Hematopoietic multipotent progenitor cell treated with erythropoietin and hydrocortisone succinate and interleukin-3 and kit ligand, for 6 days (in vitro differentiated cells): ENCODE measurements at regions not wholly inside any gene's neighbourhood (a gene's known extent, or its start where the extent isn't known, plus 50 kb on each side); places are given as distances from the start of the nearest gene placed in this dataset.
A peak's percentile ranks its signal among the peaks of the same experiment; 100 is the strongest.
"Not testable (repeated sequence)": the region's sequence is repeated elsewhere in the genome, so short reads cannot be mapped to it uniquely, and the experiment has no call there.

Experiments used
- DNase-seq: peaks from one replicate; pipeline ENCODE4 v3.0.0-alpha.2; 2015

DNA sequence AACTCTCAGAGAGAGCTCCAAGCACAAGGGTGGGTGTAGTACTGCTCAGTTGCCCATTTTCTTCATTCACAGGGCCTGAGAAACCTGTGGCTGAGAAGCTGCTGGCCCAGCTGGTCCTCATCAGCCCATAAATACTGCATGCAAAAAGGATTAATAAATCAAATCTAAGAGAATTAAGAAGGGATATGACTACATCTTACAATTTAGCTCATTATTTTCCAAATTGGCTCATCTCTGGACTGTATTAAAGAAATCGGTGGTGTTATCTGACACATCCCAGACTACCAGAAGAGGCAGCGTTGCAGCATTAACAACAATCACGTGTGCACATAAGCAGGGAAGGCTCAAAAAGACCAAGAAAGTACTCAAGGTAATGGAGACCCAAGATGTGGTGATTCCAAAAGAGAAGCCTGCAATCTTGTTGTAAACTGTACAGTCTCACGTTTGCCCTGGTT is 90.7 kb downstream of the CD24 start:
- peak; percentile 44 for DNase-seq

DNA sequence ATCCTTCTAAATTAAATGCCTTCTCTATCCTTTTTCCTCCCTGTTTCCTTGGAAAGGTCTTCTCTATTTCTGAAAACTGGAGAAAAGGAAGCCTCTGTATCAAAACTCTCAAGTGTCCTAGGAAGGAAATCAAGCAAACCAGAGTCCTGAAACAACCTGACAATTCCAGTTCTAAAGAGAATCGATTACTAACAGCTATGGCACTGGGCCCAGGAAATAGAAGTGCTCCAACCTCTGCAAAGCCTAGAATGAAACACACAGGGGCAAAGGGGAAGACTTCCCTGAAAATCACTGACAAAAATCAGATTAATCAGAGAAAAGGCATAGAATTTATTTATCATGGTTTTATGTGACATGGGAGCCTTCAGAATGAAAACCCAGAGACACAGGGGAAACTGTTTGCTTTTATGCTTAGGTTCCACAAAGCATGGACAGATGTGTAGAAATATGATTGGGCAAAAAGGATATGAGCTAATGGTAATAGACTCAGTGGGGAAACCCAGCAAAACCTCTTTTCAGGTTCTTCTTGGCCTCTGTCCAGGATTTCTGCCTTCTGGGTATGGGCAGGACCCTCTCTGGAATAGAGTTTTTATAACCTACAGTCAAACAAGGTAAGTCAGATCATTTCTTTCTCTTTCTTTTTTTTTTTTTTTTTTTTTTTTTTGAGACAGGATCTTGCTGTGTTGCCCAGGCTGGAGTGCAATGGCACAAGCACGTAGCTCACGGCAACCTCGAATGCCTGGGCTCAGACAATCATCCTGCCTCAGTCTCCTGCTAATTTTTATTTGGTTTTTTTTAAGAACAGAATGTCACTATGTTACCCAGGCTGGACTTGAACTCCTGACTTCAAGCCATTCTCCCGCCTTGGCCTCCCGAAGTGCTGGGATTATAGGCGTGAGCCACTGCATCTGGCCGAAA is 91.7 kb downstream of the CD24 start:
- no peak for DNase-seq

DNA sequence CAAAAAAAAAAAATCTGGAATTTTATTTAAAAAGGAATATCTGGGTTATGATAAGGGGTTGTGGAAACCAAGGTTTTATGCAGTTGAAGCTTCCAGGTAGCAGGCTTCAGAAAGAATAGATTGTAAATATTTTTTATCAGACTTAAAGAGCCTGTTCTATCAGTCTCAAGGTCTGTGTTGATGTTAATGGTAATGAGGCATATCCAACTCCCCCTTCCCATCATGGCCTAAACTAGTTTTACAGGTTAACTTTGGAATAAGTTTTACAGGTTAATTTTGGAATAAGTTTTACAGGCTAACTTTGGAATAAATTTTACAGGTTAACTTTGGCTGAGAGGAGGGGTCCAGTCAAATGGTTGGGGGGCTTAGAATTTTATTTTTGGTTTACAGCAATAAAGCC is 92.4 kb downstream of the CD24 start:
- no peak for DNase-seq

DNA sequence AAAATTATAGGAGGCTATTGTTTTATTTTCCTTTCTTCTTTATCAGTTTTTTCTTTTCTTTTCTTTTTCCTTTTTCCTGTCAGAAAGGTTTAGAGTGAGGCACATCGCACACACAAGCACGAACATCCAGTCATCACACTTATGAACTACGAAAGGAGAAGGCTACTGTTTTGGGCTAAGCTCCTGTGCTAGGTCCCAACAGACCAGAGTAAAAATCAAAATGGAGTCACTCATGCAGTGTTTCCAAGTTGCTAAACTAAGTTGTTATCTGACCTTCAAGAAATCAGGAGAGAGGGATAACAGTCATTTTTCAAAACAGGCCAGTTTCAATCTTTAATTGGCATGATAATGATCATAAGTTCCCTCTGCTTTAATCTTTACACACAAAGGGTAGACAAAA is 93.6 kb downstream of the CD24 start:
- DNase-seq: no peak

DNA sequence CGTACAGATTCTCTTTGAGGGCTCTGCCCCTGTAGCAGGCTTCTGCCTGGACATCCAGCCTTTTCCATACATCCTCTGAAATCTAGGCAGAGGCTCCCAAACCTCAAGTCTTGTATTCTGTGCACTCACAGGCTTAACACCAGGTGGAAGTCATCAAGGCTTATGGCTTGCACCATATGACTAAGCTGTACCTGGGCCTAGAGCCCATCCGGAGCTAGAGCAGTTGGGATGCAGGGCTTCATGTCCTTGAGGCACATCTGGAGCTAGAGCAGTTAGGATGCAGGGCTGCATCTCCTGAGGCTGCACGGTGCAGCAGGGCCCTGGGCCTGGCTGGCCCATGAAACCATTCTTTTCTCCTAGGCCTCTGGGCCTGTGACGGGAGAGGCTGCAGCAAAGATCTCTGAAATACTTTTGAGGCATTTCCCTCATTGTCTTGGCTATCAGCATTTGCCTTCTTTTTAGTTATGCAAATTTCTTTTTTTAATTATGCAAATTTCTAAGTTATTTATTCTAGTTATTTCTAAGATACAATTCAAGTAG is 98.7 kb downstream of the CD24 start:
- DNase-seq: no peak

DNA sequence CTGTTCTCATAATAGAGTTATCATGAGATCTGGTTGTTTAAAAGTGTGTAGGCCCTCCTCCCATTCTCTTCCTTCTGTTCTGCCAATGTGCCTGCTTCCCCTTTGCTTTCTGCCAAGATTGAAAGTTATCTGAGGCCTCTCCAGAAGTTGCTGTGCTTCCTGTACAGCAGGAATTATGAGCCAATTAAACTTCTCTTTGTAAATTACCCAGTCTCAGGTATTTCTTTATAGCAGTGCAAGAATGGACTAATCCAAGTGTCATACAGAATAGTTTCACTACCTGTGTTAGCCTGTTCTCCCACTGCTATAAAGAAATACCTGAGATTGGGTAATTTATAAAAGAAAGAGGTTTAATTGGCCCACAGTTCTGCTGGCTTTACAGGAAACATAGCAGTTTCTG is 100.0 kb downstream of the CD24 start:
- DNase-seq: no peak

DNA sequence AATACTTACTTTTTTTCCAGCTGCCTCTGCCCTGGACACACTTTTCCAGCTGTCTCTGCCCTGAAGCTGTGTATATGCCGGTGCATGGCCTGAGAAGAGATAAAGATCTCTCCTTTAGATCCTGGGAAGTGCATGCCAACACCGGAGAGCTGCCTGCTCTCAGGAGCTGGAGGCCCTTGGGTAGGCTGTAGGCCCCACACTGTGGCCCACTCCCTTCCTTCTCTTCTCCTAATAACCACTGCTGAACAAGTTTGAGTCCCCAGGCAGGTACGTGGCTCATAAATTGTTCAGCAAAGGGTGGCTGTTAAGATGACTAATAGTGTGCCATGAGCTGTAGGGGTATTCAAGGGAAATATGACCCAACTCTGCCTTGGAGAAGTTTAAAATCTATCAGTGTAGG is 102.5 kb downstream of the CD24 start:
- no peak for DNase-seq

DNA sequence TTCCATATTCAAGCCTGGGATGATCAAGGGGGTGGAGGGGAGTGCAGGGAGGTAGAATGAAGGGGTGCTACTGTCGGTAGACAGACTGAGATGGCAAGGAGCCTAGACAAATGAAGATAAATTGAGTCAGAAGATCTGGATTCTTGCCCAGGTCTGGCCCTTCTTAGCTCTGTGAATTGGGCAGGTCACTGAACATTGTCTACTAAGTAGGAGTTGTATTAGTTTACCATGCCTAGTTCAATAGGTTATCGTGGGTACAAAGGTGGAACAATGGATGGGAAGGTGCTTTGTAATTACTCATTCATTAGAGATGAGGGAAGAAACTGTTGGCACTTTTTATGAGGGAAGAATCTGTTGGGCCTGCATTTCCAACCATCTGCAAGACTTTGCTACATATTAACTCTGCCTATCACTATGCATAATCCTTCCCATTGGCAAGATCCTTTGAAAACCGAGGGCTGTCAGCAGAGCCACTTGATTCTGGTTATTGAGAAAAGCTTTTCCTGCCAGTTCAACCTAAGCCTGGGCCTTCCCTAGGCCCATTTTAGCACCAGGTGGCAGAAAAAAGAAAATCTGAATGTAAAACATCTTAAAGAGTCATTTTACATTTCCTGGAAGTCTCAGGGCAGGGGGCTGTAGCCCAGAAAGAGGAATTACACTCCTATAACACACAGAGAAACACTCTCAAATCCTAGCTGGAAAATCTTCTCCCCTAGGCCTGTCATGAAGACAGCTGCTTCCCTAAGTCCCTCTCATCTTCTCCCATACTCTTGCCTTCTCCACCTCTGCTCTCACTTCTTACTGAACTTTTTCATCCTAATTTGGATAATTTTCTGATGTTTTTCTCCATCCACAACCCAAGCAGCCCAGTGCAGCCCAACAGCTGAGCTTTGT is 103.5 kb downstream of the CD24 start:
- DNase-seq: no peak

DNA sequence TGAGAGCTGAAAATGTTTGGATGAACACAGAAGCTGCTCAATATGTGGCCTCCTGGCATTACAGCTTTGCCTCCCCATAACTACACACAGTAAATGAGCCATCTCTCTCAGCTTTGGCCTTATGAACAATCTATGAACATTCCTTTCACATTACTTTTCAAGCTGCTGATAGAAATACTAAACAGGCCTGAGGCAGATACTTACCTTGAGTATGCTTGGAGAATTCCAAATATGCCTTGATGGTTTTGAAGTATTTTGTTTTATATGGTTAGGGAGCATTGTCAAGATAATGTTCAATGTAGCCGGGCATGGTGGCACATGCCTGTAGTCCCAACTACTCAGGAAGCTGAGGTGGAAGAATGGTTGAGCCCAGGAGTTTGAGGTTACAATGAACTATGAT is 104.5 kb downstream of the CD24 start:
- DNase-seq: no peak

DNA sequence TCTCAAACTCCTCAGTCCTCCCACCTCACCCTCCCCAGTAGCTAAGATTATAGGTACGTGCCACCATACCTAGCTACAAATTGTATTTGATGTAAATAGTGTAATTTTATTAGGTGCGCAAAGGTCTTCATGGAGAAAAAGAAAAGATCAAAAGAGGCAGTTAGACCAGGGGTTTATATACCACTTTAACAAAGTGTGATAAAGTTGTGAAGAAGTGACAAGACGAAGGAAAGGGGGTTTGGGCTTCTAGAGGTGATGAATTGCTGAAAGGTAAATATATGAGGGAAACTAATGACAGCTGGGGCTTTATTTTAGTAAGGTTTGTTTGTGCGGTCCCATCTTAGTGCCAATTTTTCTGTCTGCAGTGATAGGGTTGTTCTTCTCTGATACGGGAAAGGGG is 105.3 kb downstream of the CD24 start:
- DNase-seq: no peak

DNA sequence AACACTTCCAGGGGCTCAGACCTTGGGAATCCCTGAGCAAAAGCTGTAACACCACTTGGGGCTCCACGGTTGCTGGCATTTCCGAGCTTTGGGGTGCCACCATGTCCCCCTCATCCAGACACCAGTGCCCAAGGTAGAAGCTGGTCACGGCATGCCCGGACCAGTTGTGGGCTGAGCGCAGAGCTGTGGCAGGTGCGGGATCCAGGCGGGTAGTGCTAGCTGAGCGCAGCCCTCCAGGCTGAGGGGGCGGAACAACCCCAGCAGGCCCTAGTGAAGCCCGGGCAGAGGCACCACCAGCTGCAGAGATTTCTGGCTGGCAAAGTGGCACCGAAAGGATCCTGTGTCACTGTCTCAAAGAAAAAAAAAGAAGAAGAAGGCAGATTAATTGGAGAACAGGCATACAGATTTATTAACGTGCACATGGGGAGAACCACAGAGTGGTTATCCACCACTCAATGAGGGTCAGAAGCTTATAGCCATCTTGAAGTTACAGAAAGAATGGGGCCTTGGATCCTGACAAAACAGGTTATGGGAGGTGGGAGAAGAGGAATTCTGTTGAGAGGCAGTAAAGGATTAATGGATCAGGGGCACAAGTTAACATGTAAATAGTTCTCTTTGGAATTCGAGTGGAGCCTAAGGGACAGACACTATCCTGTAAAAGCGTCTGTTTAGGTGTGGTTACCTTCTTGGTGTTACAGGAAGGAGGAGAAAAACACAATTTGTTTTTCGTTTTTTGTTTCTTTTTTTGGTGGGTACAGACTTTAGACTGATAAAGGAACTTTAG is 107.5 kb downstream of the CD24 start:
- no peak for DNase-seq

GRCh38 chr6:106862858-106863257 is 111.7 kb downstream of the CD24 start:
- no peak for DNase-seq

DNA sequence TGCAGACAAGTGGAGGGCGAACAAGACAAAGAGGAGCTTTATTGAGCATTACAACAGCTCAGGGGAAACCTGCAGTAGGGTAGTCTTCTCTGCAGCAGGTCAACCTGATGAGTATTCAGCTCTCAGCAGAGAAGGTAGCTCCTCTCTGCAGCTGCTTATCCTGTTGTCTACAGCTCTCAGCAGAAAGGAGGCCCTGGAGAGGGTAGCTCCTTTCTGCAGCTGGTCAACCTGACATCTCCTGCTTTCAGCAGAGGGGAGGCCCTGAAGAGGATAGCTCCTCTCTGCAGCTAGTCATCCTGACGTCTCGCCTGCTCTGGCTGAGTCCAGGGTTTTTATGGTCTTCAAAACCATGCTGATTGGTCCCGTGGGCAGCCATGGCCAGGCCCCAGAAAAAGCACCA is 113.6 kb downstream of the CD24 start:
- DNase-seq: no peak

DNA sequence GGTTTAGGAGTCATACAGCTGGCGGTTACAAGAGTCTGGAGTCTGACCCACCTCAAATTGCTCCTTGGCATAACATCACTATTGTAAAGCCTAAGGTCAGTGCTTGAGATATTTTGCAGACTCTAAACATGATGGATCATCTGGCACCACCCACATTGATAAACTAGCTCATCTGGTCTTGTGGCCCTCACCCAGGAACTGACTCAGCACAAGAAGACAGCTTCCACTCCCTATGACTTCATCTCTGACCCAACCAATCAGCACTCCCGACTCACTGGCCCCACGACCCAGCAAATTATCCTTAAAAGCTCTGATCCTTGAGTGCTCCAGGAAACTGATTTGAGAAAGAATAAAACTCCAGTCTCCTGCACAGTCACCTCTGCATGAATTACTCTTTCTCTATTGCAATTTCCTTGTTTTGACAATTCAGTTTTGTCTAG is 115.9 kb downstream of the CD24 start:
- DNase-seq: no peak

DNA sequence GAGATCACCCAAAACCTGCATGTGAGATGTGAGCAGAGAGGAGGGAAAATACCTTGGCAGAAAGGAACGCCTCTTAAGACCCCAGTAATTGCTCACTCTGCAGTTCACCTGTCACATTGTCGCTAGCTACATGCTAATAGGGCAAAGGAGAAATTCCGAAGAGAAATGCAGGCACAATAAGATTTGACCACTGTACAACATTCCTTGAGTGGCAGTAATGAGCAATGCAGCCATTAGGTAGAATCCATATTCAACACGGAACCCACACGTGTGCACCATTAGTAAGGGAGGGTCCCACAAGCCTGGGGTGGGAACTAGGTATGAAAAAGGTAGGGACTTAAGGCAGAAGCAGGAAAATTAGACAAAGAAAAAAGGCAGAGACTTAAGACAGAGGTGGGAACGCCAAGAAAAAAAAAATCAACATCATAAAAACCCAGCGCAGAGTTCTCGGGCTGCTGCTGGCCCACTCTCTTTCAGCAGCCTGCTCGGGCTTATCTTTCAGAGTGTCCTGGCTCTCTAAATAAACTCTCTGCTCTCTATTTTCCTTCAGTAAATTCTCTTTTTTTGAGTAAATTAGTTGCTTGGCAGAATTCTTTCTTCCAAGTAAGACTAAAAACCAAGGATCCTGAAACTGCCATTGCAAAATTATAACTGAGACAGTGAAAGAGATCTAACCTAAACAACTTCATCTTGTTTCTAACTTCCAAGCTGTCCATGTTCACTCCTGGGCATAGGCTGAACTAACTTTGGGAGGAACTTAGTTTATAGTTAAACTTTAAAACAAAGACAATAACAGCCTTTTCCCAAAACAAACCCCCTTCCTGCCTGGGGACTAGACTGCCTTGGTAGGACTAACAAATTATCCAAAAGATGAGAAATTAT is 116.5 kb downstream of the CD24 start:
- no peak for DNase-seq

DNA sequence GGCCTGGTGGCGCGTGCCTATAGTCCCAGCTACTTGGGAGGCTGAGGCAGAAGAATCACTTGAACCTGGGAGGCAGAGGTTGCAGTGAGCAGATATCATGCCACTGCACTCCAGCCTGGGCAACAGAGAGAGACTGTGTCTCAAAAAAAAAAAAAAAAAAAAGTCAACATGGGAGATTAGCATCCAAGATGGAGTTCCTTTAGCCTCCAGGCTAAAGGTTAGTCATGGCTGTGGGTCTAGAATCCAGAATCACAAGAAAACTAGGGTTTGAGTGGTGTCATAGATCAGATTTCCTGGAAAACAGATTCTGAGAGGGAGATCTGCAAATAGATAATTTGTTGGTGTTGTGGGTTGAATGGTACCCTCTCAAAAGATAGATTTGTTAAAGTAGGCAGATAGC is 117.2 kb downstream of the CD24 start:
- not testable (repeated sequence) for DNase-seq

DNA sequence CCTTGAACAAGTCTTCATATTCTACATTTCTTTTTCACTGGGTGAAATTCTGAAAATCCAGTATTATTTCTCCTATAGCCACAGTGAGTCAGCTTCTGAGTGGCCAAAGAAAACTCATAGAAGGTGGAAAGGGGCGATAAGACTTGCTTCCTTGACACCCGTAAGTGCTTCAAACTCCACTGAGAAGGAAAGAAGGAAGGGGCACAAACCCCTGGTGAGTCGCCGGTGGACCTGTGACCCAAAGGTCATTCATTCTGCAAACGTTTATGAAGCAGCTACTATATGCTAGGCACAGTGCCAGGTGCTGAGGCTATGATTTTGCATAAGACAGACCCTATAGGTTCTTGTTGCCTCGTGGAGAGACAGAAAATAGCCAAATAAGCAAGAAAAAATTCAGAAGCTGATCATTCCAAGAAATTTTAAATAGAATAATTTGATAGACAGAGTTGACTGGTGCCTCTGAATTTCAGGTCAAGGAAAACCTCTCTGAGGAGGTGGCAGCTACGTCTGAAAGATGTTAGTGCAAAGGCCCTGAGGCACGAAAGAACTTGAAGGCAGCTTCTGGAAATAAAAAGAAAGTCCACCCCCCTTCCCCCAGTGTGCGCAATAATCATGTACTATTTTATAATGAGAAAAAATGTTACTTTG is 118.2 kb downstream of the CD24 start:
- no peak for DNase-seq

DNA sequence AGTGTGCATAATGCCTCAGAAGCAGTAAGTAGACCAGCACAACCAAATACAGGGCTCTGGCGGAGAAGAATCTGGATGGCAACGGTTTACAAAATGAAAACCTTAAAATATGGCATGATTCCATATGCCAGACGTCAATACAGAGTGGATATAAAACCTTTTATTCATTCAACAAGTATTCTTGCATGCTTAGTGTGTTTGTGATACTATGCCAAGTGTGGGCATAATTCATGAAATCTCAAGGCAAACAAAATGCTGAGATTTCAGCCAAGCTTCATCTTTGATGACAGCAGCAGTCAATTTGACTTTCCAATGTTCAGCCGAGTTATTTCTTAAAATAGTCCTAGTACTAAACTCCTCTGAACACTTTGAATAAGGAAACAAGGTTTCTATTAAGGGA is 119.4 kb downstream of the CD24 start:
- no peak for DNase-seq

- DNase-seq: peak; percentile 7
Measured at GRCh38 chr6:106849676-106850332, 124.7 kb downstream of the CD24 start.

DNA sequence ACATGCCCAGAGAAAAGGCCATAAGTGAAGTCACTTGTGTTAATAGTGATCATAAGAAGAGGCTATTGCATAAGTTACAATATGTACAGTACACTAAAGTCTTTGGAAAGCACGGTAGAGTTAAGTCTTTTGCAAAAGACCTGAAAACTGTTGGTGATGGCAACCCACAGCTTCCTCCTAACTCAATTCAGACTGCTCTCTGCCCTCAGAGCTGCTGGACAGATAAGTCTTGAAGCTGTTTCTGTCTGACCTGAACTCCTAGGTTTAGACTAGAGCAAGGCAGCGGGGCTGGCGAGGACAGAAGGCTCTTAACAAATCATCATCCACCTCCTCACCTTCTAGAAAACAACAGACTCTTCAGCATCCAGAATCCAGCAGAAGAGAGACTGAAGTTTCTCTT is 125.4 kb downstream of the CD24 start:
- peak; percentile 67 for DNase-seq

GRCh38 chr6:106847116-106847515 is 127.4 kb downstream of the CD24 start:
- DNase-seq: peak; percentile 32
